GM12864 (cell line): ENCODE measurements at regions not wholly inside any gene's neighbourhood (a gene's known extent, or its start where the extent isn't known, plus 50 kb on each side); places are given as distances from the start of the nearest gene placed in this dataset.

Experiments
- DNase-seq: peaks from one replicate; pipeline ENCODE4 v3.0.0-alpha.2; 2011; ENCODE audit warnings: low read depth
- H3K4me3 ChIP-seq: 2 replicates; pipeline ENCODE4 v1.5.1; 2011; ENCODE audit warnings: mild to moderate bottlenecking, low read depth, low read length, control low read depth
- TF ChIP-seq, protein P1 (sequence below): IDR thresholded peaks from 2 replicates; pipeline ENCODE4 v1.5.1; 2011; ENCODE audit warnings: low read depth, mild to moderate bottlenecking, moderate library complexity, low read length, control low read depth, inconsistent platforms; ENCODE audit errors: missing control alignments

DNA sequence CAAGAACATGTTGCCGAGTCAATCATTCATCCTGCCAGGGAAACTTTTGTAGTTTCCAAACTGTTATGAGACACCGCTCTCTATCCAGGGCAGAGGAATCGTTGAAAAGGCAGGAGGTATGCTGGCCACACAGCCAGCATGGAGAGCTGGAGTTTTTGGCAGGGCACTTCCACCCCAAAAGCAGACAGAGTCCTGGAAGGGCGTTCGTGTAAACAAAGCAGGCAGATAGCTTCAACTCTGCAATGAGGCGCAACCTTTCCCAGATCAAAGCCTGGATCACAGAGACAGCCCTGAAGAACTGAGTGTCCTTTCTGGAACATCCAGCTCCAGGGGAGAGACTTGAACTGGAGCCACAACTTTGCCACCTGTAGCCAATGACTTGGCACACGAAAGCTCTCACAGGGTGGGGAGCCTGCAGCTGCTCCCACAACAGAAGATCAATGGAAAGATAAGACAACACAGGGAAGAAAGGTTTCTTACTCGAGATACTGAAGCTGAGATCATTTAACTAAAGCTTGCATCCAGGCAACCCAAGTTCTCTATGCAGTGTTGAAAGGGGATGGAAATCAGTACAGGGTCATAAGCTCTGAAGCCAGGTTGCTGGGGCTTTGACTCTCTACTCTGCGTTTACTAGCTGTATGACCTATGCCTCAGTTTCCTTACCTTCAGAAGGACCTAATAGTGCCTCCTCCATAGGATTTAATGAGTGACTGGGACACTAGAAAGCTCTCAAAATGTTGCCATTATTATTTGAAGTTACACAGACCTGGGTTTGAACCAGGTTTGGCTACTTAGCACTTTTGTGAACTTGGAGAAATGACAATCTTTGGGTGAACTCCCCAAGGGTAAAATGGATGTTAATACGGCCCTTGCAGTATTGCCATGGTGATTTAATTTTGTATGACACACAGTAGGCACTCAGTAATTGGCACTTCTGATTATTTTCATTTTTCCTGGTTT lies 434.8 kb upstream of the NPVF start:
- no peak for DNase-seq
- TF ChIP-seq, protein P1, sequence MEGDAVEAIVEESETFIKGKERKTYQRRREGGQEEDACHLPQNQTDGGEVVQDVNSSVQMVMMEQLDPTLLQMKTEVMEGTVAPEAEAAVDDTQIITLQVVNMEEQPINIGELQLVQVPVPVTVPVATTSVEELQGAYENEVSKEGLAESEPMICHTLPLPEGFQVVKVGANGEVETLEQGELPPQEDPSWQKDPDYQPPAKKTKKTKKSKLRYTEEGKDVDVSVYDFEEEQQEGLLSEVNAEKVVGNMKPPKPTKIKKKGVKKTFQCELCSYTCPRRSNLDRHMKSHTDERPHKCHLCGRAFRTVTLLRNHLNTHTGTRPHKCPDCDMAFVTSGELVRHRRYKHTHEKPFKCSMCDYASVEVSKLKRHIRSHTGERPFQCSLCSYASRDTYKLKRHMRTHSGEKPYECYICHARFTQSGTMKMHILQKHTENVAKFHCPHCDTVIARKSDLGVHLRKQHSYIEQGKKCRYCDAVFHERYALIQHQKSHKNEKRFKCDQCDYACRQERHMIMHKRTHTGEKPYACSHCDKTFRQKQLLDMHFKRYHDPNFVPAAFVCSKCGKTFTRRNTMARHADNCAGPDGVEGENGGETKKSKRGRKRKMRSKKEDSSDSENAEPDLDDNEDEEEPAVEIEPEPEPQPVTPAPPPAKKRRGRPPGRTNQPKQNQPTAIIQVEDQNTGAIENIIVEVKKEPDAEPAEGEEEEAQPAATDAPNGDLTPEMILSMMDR, result no peak
- no peak overlapping the region for H3K4me3 ChIP-seq

DNA sequence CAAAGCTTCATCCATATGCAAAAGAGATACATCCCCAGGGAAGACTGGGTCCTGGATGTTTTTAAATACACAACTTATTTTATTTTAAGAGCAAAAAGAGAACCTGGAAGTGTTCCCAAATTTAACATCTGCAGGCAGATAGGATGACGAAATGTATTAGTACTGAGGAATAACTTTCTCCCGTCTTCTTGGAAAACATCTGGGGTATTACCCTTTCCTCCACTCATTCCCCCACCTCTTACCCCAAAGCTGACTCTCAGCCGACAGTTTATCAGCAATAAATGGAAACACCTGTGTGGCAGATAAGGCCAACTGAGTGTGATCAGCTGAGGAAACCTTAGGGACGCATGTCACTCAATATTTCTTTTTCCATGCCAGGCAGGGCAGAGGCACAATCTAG lies 435.6 kb upstream of the NPVF start:
- TF ChIP-seq, protein P1, result no peak
- H3K4me3 ChIP-seq, result no peak overlapping the region
- DNase-seq, result no peak

DNA sequence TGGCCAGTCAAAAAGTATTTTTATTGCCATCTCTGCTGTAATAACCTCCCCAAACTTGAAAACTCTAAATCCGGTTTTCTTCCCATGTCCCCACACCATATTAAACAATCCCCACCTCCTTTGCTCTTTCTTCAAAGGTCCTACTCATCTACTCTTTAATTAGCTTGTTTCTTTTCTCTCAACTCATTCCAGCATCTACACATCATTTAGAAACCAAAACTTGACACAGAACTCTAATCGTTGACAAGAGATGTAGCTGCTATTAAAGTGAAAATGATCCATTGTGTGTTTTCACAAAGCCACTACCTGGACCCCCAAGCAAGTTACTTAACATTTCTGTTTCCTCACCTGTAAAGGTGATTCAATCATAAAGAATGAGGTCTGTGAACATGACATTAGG lies 436.3 kb upstream of the NPVF start:
- TF ChIP-seq, protein P1, result no peak
- DNase-seq, result no peak
- no peak overlapping the region for H3K4me3 ChIP-seq

DNA sequence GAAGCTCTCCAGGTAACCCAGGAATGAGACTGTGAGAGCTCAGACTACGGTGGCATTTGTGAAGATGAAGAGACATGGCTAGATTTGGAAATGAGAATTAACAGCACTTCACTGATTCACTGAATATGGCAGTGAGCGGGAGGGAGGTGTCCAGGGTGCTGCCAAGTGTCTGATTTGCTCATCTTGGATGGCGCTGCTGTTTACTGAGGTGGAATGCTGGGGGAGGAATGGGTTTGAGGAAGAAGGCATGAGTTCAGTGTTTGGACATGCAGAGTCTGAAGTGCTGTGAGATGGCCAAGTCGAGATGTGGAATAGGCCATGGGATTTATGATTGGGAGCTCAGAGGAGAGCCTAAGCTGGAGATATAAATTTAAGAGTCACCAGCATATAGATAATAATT lies 437.1 kb upstream of the NPVF start:
- TF ChIP-seq, protein P1, result no peak
- no peak for DNase-seq
- H3K4me3 ChIP-seq, result no peak overlapping the region

DNA sequence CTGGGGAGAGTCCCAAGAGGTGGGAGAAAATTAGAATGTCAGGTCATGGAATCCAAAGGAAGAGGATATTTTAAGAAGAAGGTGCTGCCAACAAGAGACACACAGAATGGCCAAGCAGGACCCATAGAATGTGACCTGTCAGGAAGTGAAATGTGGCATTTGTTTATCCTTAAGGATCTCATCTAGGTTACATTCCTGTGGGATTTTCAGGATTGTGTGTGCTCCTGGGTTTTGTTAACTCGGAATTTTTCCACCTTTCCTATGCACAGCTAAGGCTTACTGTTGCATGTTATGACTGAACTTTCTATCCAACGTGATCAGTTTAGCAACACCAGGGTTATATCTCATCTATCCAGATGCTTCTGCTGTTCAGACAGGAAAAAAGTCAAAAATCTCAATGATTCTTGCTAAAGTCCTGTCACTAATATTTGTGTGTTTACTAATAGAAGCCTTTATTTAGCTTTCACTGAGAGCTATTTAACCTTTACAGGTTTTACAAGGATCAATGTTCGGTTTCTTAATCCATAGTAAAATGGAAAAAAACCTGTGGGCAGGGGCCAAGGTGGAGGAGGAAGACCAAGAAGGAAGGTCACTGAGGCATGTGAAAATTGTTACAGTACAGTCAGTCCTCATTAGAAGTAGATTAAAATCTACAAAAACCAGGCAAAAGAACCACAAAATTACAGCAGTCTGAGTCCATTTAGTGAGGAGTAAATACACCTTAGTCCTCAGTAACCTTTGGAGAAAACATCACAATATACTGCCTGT lies 437.8 kb upstream of the NPVF start:
- no peak overlapping the region for H3K4me3 ChIP-seq
- DNase-seq, result no peak
- TF ChIP-seq, protein P1, result no peak

DNA sequence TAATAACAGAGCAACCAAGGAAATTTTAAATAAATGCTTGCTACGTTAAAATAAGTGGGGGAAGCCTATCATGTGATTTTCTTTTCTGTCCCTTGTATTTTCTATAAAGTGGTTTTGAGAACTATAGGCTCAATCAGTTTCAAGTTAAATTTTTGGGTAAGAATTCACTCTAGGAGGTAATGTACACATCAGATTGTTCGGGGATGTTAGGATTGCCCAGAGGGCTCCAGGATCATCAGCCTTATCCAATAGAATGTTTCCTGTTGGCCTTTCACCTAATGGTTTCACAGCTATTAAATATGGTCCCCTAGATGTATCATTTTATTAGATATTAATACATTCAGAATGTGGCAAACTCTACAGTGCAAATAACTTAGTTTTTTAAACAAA lies 438.4 kb upstream of the NPVF start:
- DNase-seq, result no peak
- TF ChIP-seq, protein P1, result no peak
- H3K4me3 ChIP-seq, result no peak overlapping the region
